ENCODE measurements at regions not wholly inside any gene's neighbourhood (a gene's known extent, or its start where the extent isn't known, plus 50 kb on each side); places are given as distances from the start of the nearest gene placed in this dataset.

GRCh38 chrX:69025802-69026301 lies 139.4 kb downstream of the PJA1 start:
- H3K4me3 Mint-ChIP-seq, result no peak overlapping the region
- Histone ChIP-seq H3K27ac (ENCODE audit: low read length) (no peak overlapping the region), H3K4me3 (ENCODE audit: control insufficient read depth in 1 of 2, extremely low read depth in 1 of 2, low read length in 1 of 2) (no peak overlapping the region), H3K36me3 (ENCODE audit: control insufficient read depth in 2 of 2, extremely low read depth in 1 of 2, insufficient read depth in 1 of 2, low read length in 1 of 2) (no peaks in the 10 kb centered on the region), H3K27me3 (replicated peaks in 1 of 2; ENCODE audit: control insufficient read depth in 2 of 2, extremely low read depth in 1 of 2, insufficient read depth in 2 of 2, low read length in 1 of 2) (no peaks in the 10 kb centered on the region), H3K4me1 (ENCODE audit: control insufficient read depth in 1 of 2, extremely low read depth in 1 of 2, insufficient read depth in 2 of 2, low read length in 2 of 2) (no peaks in the 10 kb centered on the region), H3K9me3 (no peaks in the 10 kb centered on the region)
- no peak for ATAC-seq (replicated peaks in 1 of 4)
- DNase-seq, result no peak
- no peak overlapping the region for H3K27ac Mint-ChIP-seq
- no peaks in the 10 kb centered on the region for H3K36me3 Mint-ChIP-seq
- ChIA-PET CTCF (no interaction called here), POLR2A (no interaction called here)
- H3K9me3 Mint-ChIP-seq, result no peaks in the 10 kb centered on the region
- peaks cover 0 to 5% of the 10 kb centered on the region in 2 donors for H3K27me3 Mint-ChIP-seq
- WGBS (ENCODE audit: insufficient coverage), result 100% methylated on average over 2 of the region's 4 CpGs
- H3K4me1 Mint-ChIP-seq, result no peaks in the 10 kb centered on the region

- ChIA-PET CTCF (no interaction called here), POLR2A (no interaction called here)
- H3K27me3 ChIP-seq (replicated peaks in 1 of 2; ENCODE audit: control insufficient read depth in 2 of 2, extremely low read depth in 1 of 2, insufficient read depth in 2 of 2, low read length in 1 of 2), result no peaks in the 10 kb centered on the region
- WGBS (ENCODE audit: insufficient coverage), result 80% methylated on average over 2 of the region's 4 CpGs
- DNase-seq (no peak), ATAC-seq (replicated peaks in 1 of 4) (no peak)
- no peaks in the 10 kb centered on the region for H3K4me1 ChIP-seq (ENCODE audit: control insufficient read depth in 1 of 2, extremely low read depth in 1 of 2, insufficient read depth in 2 of 2, low read length in 2 of 2)
- H3K27ac Mint-ChIP-seq, result no peak overlapping the region
- H3K4me1 Mint-ChIP-seq, result no peaks in the 10 kb centered on the region
- H3K36me3 Mint-ChIP-seq, result no peaks in the 10 kb centered on the region
- no peak overlapping the region for H3K27ac ChIP-seq (ENCODE audit: low read length)
- no peak overlapping the region for H3K4me3 Mint-ChIP-seq
- no peaks in the 10 kb centered on the region for H3K9me3 ChIP-seq
- H3K36me3 ChIP-seq (ENCODE audit: control insufficient read depth in 2 of 2, extremely low read depth in 1 of 2, insufficient read depth in 1 of 2, low read length in 1 of 2), result no peaks in the 10 kb centered on the region
- H3K27me3 Mint-ChIP-seq, result peaks cover 0 to 3% of the 10 kb centered on the region in 2 donors
- H3K9me3 Mint-ChIP-seq, result no peaks in the 10 kb centered on the region
- H3K4me3 ChIP-seq (ENCODE audit: control insufficient read depth in 1 of 2, extremely low read depth in 1 of 2, low read length in 1 of 2), result no peak overlapping the region
Measured at GRCh38 chrX:69024931-69025330, 140.3 kb downstream of the PJA1 start.

- peaks cover 0 to 4% of the 10 kb centered on the region in 2 donors for H3K27me3 Mint-ChIP-seq
- no peaks in the 10 kb centered on the region for H3K9me3 Mint-ChIP-seq
- POLR2A ChIA-PET, result no interaction called here
- Histone ChIP-seq H3K4me3 (ENCODE audit: control insufficient read depth in 1 of 2, extremely low read depth in 1 of 2, low read length in 1 of 2) (no peak overlapping the region), H3K9me3 (no peaks in the 10 kb centered on the region), H3K27ac (ENCODE audit: low read length) (no peak overlapping the region), H3K36me3 (ENCODE audit: control insufficient read depth in 2 of 2, extremely low read depth in 1 of 2, insufficient read depth in 1 of 2, low read length in 1 of 2) (no peaks in the 10 kb centered on the region), H3K4me1 (ENCODE audit: control insufficient read depth in 1 of 2, extremely low read depth in 1 of 2, insufficient read depth in 2 of 2, low read length in 2 of 2) (no peaks in the 10 kb centered on the region), H3K27me3 (replicated peaks in 1 of 2; ENCODE audit: control insufficient read depth in 2 of 2, extremely low read depth in 1 of 2, insufficient read depth in 2 of 2, low read length in 1 of 2) (no peaks in the 10 kb centered on the region)
- H3K4me3 Mint-ChIP-seq, result no peak overlapping the region
- CTCF ChIA-PET, result no interaction called here
- no peak overlapping the region for H3K27ac Mint-ChIP-seq
- H3K4me1 Mint-ChIP-seq, result no peaks in the 10 kb centered on the region
- H3K36me3 Mint-ChIP-seq, result no peaks in the 10 kb centered on the region
- ATAC-seq (replicated peaks in 1 of 4) (no peak), DNase-seq (no peak)
- WGBS (ENCODE audit: insufficient coverage), result 85% methylated on average over 8 of the region's 10 CpGs
Measured at GRCh38 chrX:69024161-69024736, 141.0 kb downstream of the PJA1 start.

GRCh38 chrX:69022430-69022829 lies 142.8 kb downstream of the PJA1 start:
- H3K27me3 ChIP-seq (replicated peaks in 1 of 2; ENCODE audit: control insufficient read depth in 2 of 2, extremely low read depth in 1 of 2, insufficient read depth in 2 of 2, low read length in 1 of 2), result no peaks in the 10 kb centered on the region
- ChIA-PET CTCF (no interaction called here), POLR2A (no interaction called here)
- Mint-ChIP-seq H3K4me3 (no peak overlapping the region), H3K27ac (no peak overlapping the region), H3K4me1 (no peaks in the 10 kb centered on the region), H3K27me3 (peaks cover 0 to 4% of the 10 kb centered on the region in 2 donors), H3K36me3 (no peaks in the 10 kb centered on the region), H3K9me3 (no peaks in the 10 kb centered on the region)
- no peaks in the 10 kb centered on the region for H3K36me3 ChIP-seq (ENCODE audit: control insufficient read depth in 2 of 2, extremely low read depth in 1 of 2, insufficient read depth in 1 of 2, low read length in 1 of 2)
- H3K27ac ChIP-seq (ENCODE audit: low read length), result no peak overlapping the region
- H3K4me3 ChIP-seq (ENCODE audit: control insufficient read depth in 1 of 2, extremely low read depth in 1 of 2, low read length in 1 of 2), result no peak overlapping the region
- no peaks in the 10 kb centered on the region for H3K4me1 ChIP-seq (ENCODE audit: control insufficient read depth in 1 of 2, extremely low read depth in 1 of 2, insufficient read depth in 2 of 2, low read length in 2 of 2)
- DNase-seq (no peak), ATAC-seq (replicated peaks in 1 of 4) (no peak)
- no peaks in the 10 kb centered on the region for H3K9me3 ChIP-seq

- POLR2A ChIA-PET, result no interaction called here
- ATAC-seq (replicated peaks in 1 of 4) (no peak), DNase-seq (no peak)
- Histone ChIP-seq H3K4me1 (ENCODE audit: control insufficient read depth in 1 of 2, extremely low read depth in 1 of 2, insufficient read depth in 2 of 2, low read length in 2 of 2) (no peaks in the 10 kb centered on the region), H3K27ac (ENCODE audit: low read length) (no peak overlapping the region), H3K9me3 (no peaks in the 10 kb centered on the region), H3K27me3 (replicated peaks in 1 of 2; ENCODE audit: control insufficient read depth in 2 of 2, extremely low read depth in 1 of 2, insufficient read depth in 2 of 2, low read length in 1 of 2) (no peaks in the 10 kb centered on the region), H3K4me3 (ENCODE audit: control insufficient read depth in 1 of 2, extremely low read depth in 1 of 2, low read length in 1 of 2) (no peak overlapping the region), H3K36me3 (ENCODE audit: control insufficient read depth in 2 of 2, extremely low read depth in 1 of 2, insufficient read depth in 1 of 2, low read length in 1 of 2) (no peaks in the 10 kb centered on the region)
- Mint-ChIP-seq H3K4me3 (no peak overlapping the region), H3K9me3 (no peaks in the 10 kb centered on the region), H3K36me3 (no peaks in the 10 kb centered on the region), H3K4me1 (no peaks in the 10 kb centered on the region), H3K27ac (no peak overlapping the region), H3K27me3 (peaks cover 0 to 4% of the 10 kb centered on the region in 2 donors)
- 100% methylated on average over 1 of the region's 10 CpGs for WGBS (ENCODE audit: insufficient coverage)
- CTCF ChIA-PET, result no interaction called here
Measured at GRCh38 chrX:69021141-69021960, 143.9 kb downstream of the PJA1 start.

GRCh38 chrX:69020316-69020715 lies 144.9 kb downstream of the PJA1 start:
- Mint-ChIP-seq H3K4me3 (no peak overlapping the region), H3K9me3 (no peaks in the 10 kb centered on the region), H3K27ac (no peak overlapping the region), H3K27me3 (peaks cover 0 to 4% of the 10 kb centered on the region in 2 donors), H3K36me3 (no peaks in the 10 kb centered on the region), H3K4me1 (no peaks in the 10 kb centered on the region)
- no peaks in the 10 kb centered on the region for H3K27me3 ChIP-seq (replicated peaks in 1 of 2; ENCODE audit: control insufficient read depth in 2 of 2, extremely low read depth in 1 of 2, insufficient read depth in 2 of 2, low read length in 1 of 2)
- 100% methylated on average over 1 of the region's 3 CpGs for WGBS (ENCODE audit: insufficient coverage)
- H3K36me3 ChIP-seq (ENCODE audit: control insufficient read depth in 2 of 2, extremely low read depth in 1 of 2, insufficient read depth in 1 of 2, low read length in 1 of 2), result no peaks in the 10 kb centered on the region
- no peaks in the 10 kb centered on the region for H3K4me1 ChIP-seq (ENCODE audit: control insufficient read depth in 1 of 2, extremely low read depth in 1 of 2, insufficient read depth in 2 of 2, low read length in 2 of 2)
- H3K9me3 ChIP-seq, result no peaks in the 10 kb centered on the region
- H3K4me3 ChIP-seq (ENCODE audit: control insufficient read depth in 1 of 2, extremely low read depth in 1 of 2, low read length in 1 of 2), result no peak overlapping the region
- ChIA-PET CTCF (no interaction called here), POLR2A (no interaction called here)
- ATAC-seq (replicated peaks in 1 of 4) (no peak), DNase-seq (no peak)
- H3K27ac ChIP-seq (ENCODE audit: low read length), result no peak overlapping the region

Data from T-cell (primary cell).